ENCODE measurements at regions not wholly inside any gene's neighbourhood (a gene's known extent, or its start where the extent isn't known, plus 50 kb on each side); places are given as distances from the start of the nearest gene placed in this dataset.

- TF ChIP-seq ZSCAN29 (IDR thresholded peaks at IDR 0.05) (no peak), GABPA (IDR thresholded peaks at IDR 0.05; ENCODE audit: low read depth) (peak; percentile 44; the same call in 1 of the 2 replicates), DPF2 (IDR thresholded peaks at IDR 0.05) (peak; percentile 70; the same call in 1 of the 2 replicates), EGR1 (IDR thresholded peaks at IDR 0.05; ENCODE audit: borderline replicate concordance in 1 of 2, low read depth in 2 of 2, low read length in 2 of 2) (no peak), STAT1 (conservative IDR thresholded peaks at IDR 0.05) (no peak), SKIL (IDR thresholded peaks at IDR 0.05; ENCODE audit: low read depth, poor library complexity, severe bottlenecking) (no peak), BMI1 (IDR thresholded peaks at IDR 0.05; ENCODE audit: borderline replicate concordance) (peak; percentile 42; the same call in 1 of the 2 replicates), NR2C1 (IDR thresholded peaks at IDR 0.05) (no peak), MTA2 (IDR thresholded peaks at IDR 0.05; ENCODE audit: low read depth) (peak; percentile 90), RCOR1 (conservative IDR thresholded peaks at IDR 0.05; ENCODE audit: low read depth, low read length) (no peak), CEBPB (IDR thresholded peaks at IDR 0.05; ENCODE audit: borderline replicate concordance in 1 of 2, low read depth in 2 of 2, low read length in 2 of 2) (0 out of 4 replicates have a peak, but pooled peaks of 1 of the 2 experiments have one; percentile 42), RAD21 (IDR thresholded peaks at IDR 0.05; ENCODE audit: insufficient read depth, low read depth, low read length) (no peak), ZNF687 (IDR thresholded peaks at IDR 0.05) (no peak), SREBF2 (IDR thresholded peaks at IDR 0.05; ENCODE audit: low read length) (no peak), SUZ12 (IDR thresholded peaks at IDR 0.05; ENCODE audit: unreplicated experiment) (no peak), NFIC (IDR thresholded peaks at IDR 0.05; ENCODE audit: low read depth, low read length) (peak; percentile 90), USF1 (IDR thresholded peaks at IDR 0.05; ENCODE audit: borderline replicate concordance, extremely low read length, insufficient read depth, low read depth, low read length) (no peak), BCL3 (IDR thresholded peaks at IDR 0.05; ENCODE audit: borderline replicate concordance, insufficient read depth, low read depth, low read length, poor library complexity, severe bottlenecking) (no peak), BCL11A (IDR thresholded peaks at IDR 0.05; ENCODE audit: low read depth, low read length) (peak; percentile 72), CBX5 (IDR thresholded peaks at IDR 0.05; ENCODE audit: low read depth) (no peak), FOXK2 (IDR thresholded peaks at IDR 0.05) (no peak)
Observed at GRCh38 chr13:62038214-62038613, 622.6 kb upstream of the PCDH20 start (continued).
